CD8-positive, alpha-beta memory T cell (primary cell): ENCODE measurements at regions not wholly inside any gene's neighbourhood (a gene's known extent, or its start where the extent isn't known, plus 50 kb on each side); places are given as distances from the start of the nearest gene placed in this dataset.

Experiments used
- CTCF ChIA-PET: fragments of 350-600 bp; sonication (Branson Sonifier 250); formaldehyde crosslinking; loops from one replicate; lab custom pipeline; 2021; ENCODE audit warnings: antibody characterized with exemption; lab: Charles Lee
- POLR2A ChIA-PET: fragments of 350-600 bp; sonication (Branson Sonifier 250); formaldehyde crosslinking; loops from one replicate; lab custom pipeline; 2021; ENCODE audit warnings: antibody characterized with exemption; lab: Charles Lee
- DNase-seq, 5 donors: peaks; one replicate each; pipeline versions ENCODE4 v3.0.0 to v3.0.0-alpha.2; 2020 to 2022; ENCODE audit warnings: mixed read lengths in 1 of 5
- H3K27ac ChIP-seq: one replicate; pipeline ENCODE4 v1.7.0; 2013; ENCODE audit warnings: low read depth, mild to moderate bottlenecking, low read length, moderate library complexity
- H3K27me3 ChIP-seq: 2 replicates; pipeline ENCODE4 v1.7.0; 2013; ENCODE audit warnings: low read length, mild to moderate bottlenecking; ENCODE audit not compliant: insufficient read depth, poor library complexity, severe bottlenecking
- H3K36me3 ChIP-seq: 2 replicates; pipeline ENCODE4 v1.7.0; 2013; ENCODE audit warnings: mild to moderate bottlenecking, low read length, moderate library complexity; ENCODE audit not compliant: insufficient read depth
- H3K4me1 ChIP-seq: 2 replicates; pipeline ENCODE4 v1.7.0; 2013; ENCODE audit warnings: mild to moderate bottlenecking, low read length, moderate library complexity; ENCODE audit not compliant: insufficient read depth
- H3K4me3 ChIP-seq: 2 replicates; pipeline ENCODE4 v1.7.0; 2013; ENCODE audit warnings: mild to moderate bottlenecking, low read length
- H3K9me3 ChIP-seq: 2 replicates; pipeline ENCODE4 v1.7.0; 2013; ENCODE audit warnings: mild to moderate bottlenecking, low read length
- H3K27ac Mint-ChIP-seq, 8 donors: one replicate each; pipeline ENCODE4 v1.8.0; 2020 to 2021; ENCODE audit warnings: mixed read lengths in 8 of 8, mild to moderate bottlenecking in 6 of 8, inconsistent platforms in 3 of 8, moderate library complexity in 3 of 8
- H3K27me3 Mint-ChIP-seq, 2 donors: one replicate each; pipeline ENCODE4 v1.8.0; 2020 to 2021; ENCODE audit warnings: mixed read lengths in 2 of 2, mild to moderate bottlenecking in 1 of 2, moderate library complexity in 1 of 2
- H3K36me3 Mint-ChIP-seq, 3 donors: one replicate each; pipeline ENCODE4 v1.8.0; 2020 to 2021; ENCODE audit warnings: mixed read lengths in 3 of 3, inconsistent platforms in 1 of 3, mild to moderate bottlenecking in 1 of 3
- H3K4me1 Mint-ChIP-seq, 3 donors: one replicate each; pipeline ENCODE4 v1.8.0; 2020 to 2021; ENCODE audit warnings: mixed read lengths in 3 of 3, inconsistent platforms in 1 of 3, mild to moderate bottlenecking in 1 of 3
- H3K4me3 Mint-ChIP-seq, 7 donors: one replicate each; pipeline ENCODE4 v1.8.0; 2020 to 2021; ENCODE audit warnings: mixed read lengths in 7 of 7, mild to moderate bottlenecking in 6 of 7, moderate library complexity in 4 of 7, inconsistent platforms in 2 of 7
- H3K9me3 Mint-ChIP-seq, 5 donors: one replicate each; pipeline ENCODE4 v1.8.0; 2020 to 2022; ENCODE audit warnings: mixed read lengths in 5 of 5, mild to moderate bottlenecking in 3 of 5, moderate library complexity in 2 of 5, inconsistent platforms in 1 of 5

DNA sequence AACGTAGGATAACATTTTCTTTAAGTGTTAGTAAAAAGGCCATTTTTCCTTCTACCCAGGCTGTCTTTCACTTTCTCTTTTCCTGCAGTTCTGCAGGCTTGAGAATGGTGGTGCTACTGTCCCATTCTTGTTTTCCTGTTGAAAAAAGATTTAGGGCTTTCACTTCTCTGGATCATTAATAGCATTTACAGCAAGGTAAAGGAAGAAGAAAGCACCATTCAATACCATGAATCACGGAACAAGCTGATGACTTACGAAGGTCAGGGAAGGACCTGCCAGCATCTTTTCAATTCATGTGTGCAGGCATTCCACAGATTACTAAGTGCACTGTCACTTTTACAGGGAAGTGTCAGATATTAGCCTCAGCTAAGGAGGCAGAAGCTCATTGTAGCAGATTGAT is 292.8 kb downstream of the YTHDC2 start:
- Mint-ChIP-seq H3K36me3 (no peaks in the 10 kb centered on the region), H3K27ac (no peak overlapping the region), H3K4me1 (no peaks in the 10 kb centered on the region), H3K27me3 (peaks cover 0 to 2% of the 10 kb centered on the region in 2 donors), H3K9me3 (peaks cover 0 to 3% (median 3%) of the 10 kb centered on the region in 5 donors), H3K4me3 (peak overlapping the region in 1 of 7 donors; percentile 14)
- no peak overlapping the region for H3K27ac ChIP-seq
- no peak overlapping the region for H3K4me3 ChIP-seq
- H3K36me3 ChIP-seq, result no peaks in the 10 kb centered on the region
- no peaks in the 10 kb centered on the region for H3K4me1 ChIP-seq
- CTCF ChIA-PET, result no interaction called here
- no peaks in the 10 kb centered on the region for H3K9me3 ChIP-seq
- no peak for DNase-seq
- H3K27me3 ChIP-seq, result no peaks in the 10 kb centered on the region
- POLR2A ChIA-PET, result no interaction called here

DNA sequence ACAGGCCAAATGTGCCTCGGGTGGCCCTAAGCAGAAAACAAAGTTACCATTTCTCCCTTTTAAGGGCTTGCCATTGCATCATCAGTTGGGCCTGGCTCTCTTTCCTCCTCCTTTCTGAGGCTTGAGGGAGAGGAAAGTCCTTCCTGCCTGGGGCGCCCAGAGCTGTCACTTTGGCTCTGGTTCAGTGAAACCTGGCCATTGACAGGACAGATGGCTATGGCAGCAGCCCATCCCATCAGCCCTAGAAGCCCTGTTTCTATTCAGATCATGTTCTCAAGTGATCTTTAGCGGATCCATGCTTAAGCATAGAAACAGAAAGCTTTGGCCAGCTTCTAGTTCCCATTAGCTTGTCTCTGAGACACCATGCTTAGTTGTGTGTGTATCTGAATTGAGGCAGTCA is 293.4 kb downstream of the YTHDC2 start:
- Mint-ChIP-seq H3K27me3 (peaks cover 0 to 2% of the 10 kb centered on the region in 2 donors), H3K9me3 (peaks cover 0 to 3% (median 3%) of the 10 kb centered on the region in 5 donors), H3K4me3 (no peak overlapping the region), H3K27ac (no peak overlapping the region), H3K36me3 (no peaks in the 10 kb centered on the region), H3K4me1 (no peaks in the 10 kb centered on the region)
- H3K27me3 ChIP-seq, result no peaks in the 10 kb centered on the region
- no peaks in the 10 kb centered on the region for H3K36me3 ChIP-seq
- H3K27ac ChIP-seq, result no peak overlapping the region
- no peak overlapping the region for H3K4me3 ChIP-seq
- DNase-seq, result no peak
- ChIA-PET CTCF (no interaction called here), POLR2A (no interaction called here)
- no peaks in the 10 kb centered on the region for H3K9me3 ChIP-seq
- no peaks in the 10 kb centered on the region for H3K4me1 ChIP-seq

- no peak overlapping the region for H3K4me3 ChIP-seq
- DNase-seq, result no peak
- no peak overlapping the region for H3K27ac Mint-ChIP-seq
- no peaks in the 10 kb centered on the region for H3K27me3 ChIP-seq
- no peaks in the 10 kb centered on the region for H3K36me3 Mint-ChIP-seq
- H3K4me1 ChIP-seq, result no peaks in the 10 kb centered on the region
- H3K27me3 Mint-ChIP-seq, result peaks cover 0 to 2% of the 10 kb centered on the region in 2 donors
- H3K4me3 Mint-ChIP-seq, result no peak overlapping the region
- POLR2A ChIA-PET, result no interaction called here
- no peaks in the 10 kb centered on the region for H3K9me3 ChIP-seq
- H3K9me3 Mint-ChIP-seq, result peaks cover 0 to 3% (median 3%) of the 10 kb centered on the region in 5 donors
- CTCF ChIA-PET, result no interaction called here
- H3K4me1 Mint-ChIP-seq, result no peaks in the 10 kb centered on the region
- H3K27ac ChIP-seq, result no peak overlapping the region
- H3K36me3 ChIP-seq, result no peaks in the 10 kb centered on the region
Observed at GRCh38 chr5:113807427-113807991, 294.0 kb downstream of the YTHDC2 start.

- Histone ChIP-seq H3K9me3 (no peaks in the 10 kb centered on the region), H3K36me3 (no peaks in the 10 kb centered on the region), H3K4me3 (no peak overlapping the region), H3K27ac (no peak overlapping the region), H3K4me1 (no peaks in the 10 kb centered on the region), H3K27me3 (no peaks in the 10 kb centered on the region)
- Mint-ChIP-seq H3K27me3 (peaks cover 0 to 2% of the 10 kb centered on the region in 2 donors), H3K27ac (no peak overlapping the region), H3K4me1 (no peaks in the 10 kb centered on the region), H3K36me3 (no peaks in the 10 kb centered on the region), H3K9me3 (peaks cover 0 to 3% (median 0%) of the 10 kb centered on the region in 5 donors), H3K4me3 (no peak overlapping the region)
- ChIA-PET CTCF (no interaction called here), POLR2A (no interaction called here)
- no peak for DNase-seq
Observed at GRCh38 chr5:113808956-113809355, 295.5 kb downstream of the YTHDC2 start.

- Histone ChIP-seq H3K9me3 (no peaks in the 10 kb centered on the region), H3K27me3 (no peaks in the 10 kb centered on the region), H3K4me1 (no peaks in the 10 kb centered on the region), H3K4me3 (no peak overlapping the region), H3K36me3 (no peaks in the 10 kb centered on the region), H3K27ac (no peak overlapping the region)
- no peak overlapping the region for H3K27ac Mint-ChIP-seq
- H3K4me3 Mint-ChIP-seq, result no peak overlapping the region
- peaks cover 0 to 3% (median 0%) of the 10 kb centered on the region in 5 donors for H3K9me3 Mint-ChIP-seq
- no peaks in the 10 kb centered on the region for H3K36me3 Mint-ChIP-seq
- no peak for DNase-seq
- ChIA-PET CTCF (no interaction called here), POLR2A (no interaction called here)
- H3K4me1 Mint-ChIP-seq, result no peaks in the 10 kb centered on the region
- peaks cover 0 to 2% of the 10 kb centered on the region in 2 donors for H3K27me3 Mint-ChIP-seq
Observed at GRCh38 chr5:113809626-113810025, 296.1 kb downstream of the YTHDC2 start.

DNA sequence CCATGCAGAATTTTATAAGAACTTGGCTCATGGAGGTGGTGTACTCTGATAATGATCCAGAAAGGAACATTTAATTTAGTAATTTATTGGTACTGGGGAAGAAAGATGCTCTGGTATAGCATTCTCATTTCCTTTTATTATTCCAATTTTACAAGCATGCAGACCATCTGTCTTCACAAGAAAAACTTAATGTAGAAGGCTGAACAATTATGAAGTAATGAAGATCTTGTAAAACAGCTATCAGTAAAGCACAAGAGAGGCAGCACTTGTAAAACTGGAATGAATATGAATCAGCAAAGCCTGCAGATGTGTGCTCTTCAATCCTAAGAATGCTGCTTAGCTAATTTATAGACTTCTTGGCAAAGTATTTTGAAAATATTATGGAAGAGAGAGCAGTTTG is 300.0 kb downstream of the YTHDC2 start:
- Histone ChIP-seq H3K27ac (no peak overlapping the region), H3K4me3 (no peak overlapping the region), H3K4me1 (no peaks in the 10 kb centered on the region), H3K9me3 (no peaks in the 10 kb centered on the region), H3K36me3 (no peaks in the 10 kb centered on the region), H3K27me3 (no peaks in the 10 kb centered on the region)
- Mint-ChIP-seq H3K4me3 (no peak overlapping the region), H3K27me3 (no peaks in the 10 kb centered on the region), H3K9me3 (peaks cover 0 to 6% (median 0%) of the 10 kb centered on the region in 5 donors), H3K4me1 (no peaks in the 10 kb centered on the region), H3K27ac (no peak overlapping the region), H3K36me3 (no peaks in the 10 kb centered on the region)
- DNase-seq, result no peak
- ChIA-PET CTCF (no interaction called here), POLR2A (no interaction called here)

DNA sequence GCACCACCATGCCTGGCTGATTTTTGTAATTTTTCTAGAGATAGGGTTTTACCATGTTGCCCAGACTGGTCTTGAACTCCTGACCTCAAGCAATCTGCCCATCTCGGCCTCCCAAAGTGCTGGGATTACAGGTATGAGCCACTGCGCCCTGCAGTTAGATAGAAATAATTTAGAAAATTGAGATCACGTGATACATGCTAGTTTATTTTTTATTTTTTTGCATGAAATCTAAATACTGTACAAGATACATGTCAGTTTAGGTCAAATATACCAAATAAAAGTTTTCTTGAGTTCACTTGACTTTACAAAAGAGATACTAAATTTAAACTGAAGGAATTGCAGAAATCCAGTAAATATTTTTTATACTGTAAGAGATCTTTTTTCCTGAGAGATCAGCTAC is 304.2 kb downstream of the YTHDC2 start:
- ChIA-PET CTCF (no interaction called here), POLR2A (no interaction called here)
- Histone ChIP-seq H3K4me1 (no peaks in the 10 kb centered on the region), H3K36me3 (no peaks in the 10 kb centered on the region), H3K9me3 (no peaks in the 10 kb centered on the region), H3K4me3 (no peak overlapping the region), H3K27ac (no peak overlapping the region), H3K27me3 (no peaks in the 10 kb centered on the region)
- Mint-ChIP-seq H3K4me3 (no peak overlapping the region), H3K27me3 (no peaks in the 10 kb centered on the region), H3K9me3 (peaks cover 0 to 6% (median 5%) of the 10 kb centered on the region in 5 donors), H3K4me1 (no peaks in the 10 kb centered on the region), H3K36me3 (no peaks in the 10 kb centered on the region), H3K27ac (no peak overlapping the region)
- no peak for DNase-seq

GRCh38 chr5:113823696-113824095 is 310.2 kb downstream of the YTHDC2 start:
- Histone ChIP-seq H3K27ac (no peak overlapping the region), H3K36me3 (no peaks in the 10 kb centered on the region), H3K4me1 (no peaks in the 10 kb centered on the region), H3K27me3 (no peaks in the 10 kb centered on the region), H3K9me3 (no peaks in the 10 kb centered on the region), H3K4me3 (no peak overlapping the region)
- Mint-ChIP-seq H3K9me3 (peaks cover 3 to 13% (median 5%) of the 10 kb centered on the region in 5 donors), H3K27me3 (no peaks in the 10 kb centered on the region), H3K4me3 (no peak overlapping the region), H3K27ac (no peak overlapping the region), H3K36me3 (no peaks in the 10 kb centered on the region), H3K4me1 (no peaks in the 10 kb centered on the region)
- CTCF ChIA-PET, result no interaction called here
- POLR2A ChIA-PET, result no interaction called here
- DNase-seq, result no peak
